HEK293 (cell line): ENCODE measurements at regions not wholly inside any gene's neighbourhood (a gene's known extent, or its start where the extent isn't known, plus 50 kb on each side); places are given as distances from the start of the nearest gene placed in this dataset.

Experiments
- CTCF ChIA-PET: fragments of 350-600 bp; formaldehyde crosslinking; extraction: SDS; loops from one replicate; lab custom pipeline; 2021; ENCODE audit warnings: antibody characterized with exemption; lab: Yijun Ruan, JAX
- POLR2A ChIA-PET: fragments of 300-600 bp; formaldehyde crosslinking; extraction: SDS; loops from one replicate; lab custom pipeline; 2020; ENCODE audit warnings: antibody characterized with exemption, inconsistent platforms; lab: Yijun Ruan, JAX
- H3K27ac ChIP-seq: fragments of 200-500 bp; sonication (Bioruptor generic); 2 replicates; pipeline ENCODE4 v1.5.1; 2014; ENCODE audit warnings: low read depth, low read length, control low read depth, inconsistent platforms; ENCODE audit errors: extremely low read depth
- H3K36me3 ChIP-seq, 2 experiments: fragments of 200-500 bp in 1 of 2; sonication (Bioruptor generic) in 1 of 2; 1 replicate in 1 of 2; 2 replicates in 1 of 2; pipeline ENCODE4 v1.5.1; 2014 to 2017; ENCODE audit warnings: inconsistent platforms in 2 of 2, low read length in 2 of 2; ENCODE audit not compliant: control insufficient read depth in 2 of 2, insufficient read depth in 1 of 2
- H3K4me1 ChIP-seq: fragments of 200-500 bp; sonication (Bioruptor generic); 2 replicates; pipeline ENCODE4 v1.5.1; 2014; ENCODE audit warnings: mild to moderate bottlenecking, low read length, inconsistent platforms; ENCODE audit not compliant: control insufficient read depth, insufficient read depth
- H3K4me3 ChIP-seq: 2 replicates; pipeline ENCODE4 v1.5.1; 2011; ENCODE audit warnings: low read depth, mild to moderate bottlenecking, control low read depth, low read length, moderate library complexity
- H3K9me3 ChIP-seq: fragments of 200-500 bp; sonication (Bioruptor generic); 2 replicates; pipeline ENCODE4 v1.5.1; 2014; ENCODE audit warnings: low read depth, low read length, inconsistent platforms; ENCODE audit not compliant: control insufficient read depth, insufficient read depth
- ATF2 ChIP-seq: fragments of 450-650 bp; formaldehyde crosslinking; IDR thresholded peaks from 2 replicates; pipeline ENCODE4 v1.5.1; 2016; ENCODE audit warnings: missing biosample characterization, missing genetic modification characterization, low read depth
- KLF9 ChIP-seq: fragments of 450-650 bp; formaldehyde crosslinking; IDR thresholded peaks from 2 replicates; pipeline ENCODE4 v1.5.1; 2016; ENCODE audit warnings: missing biosample characterization, missing genetic modification characterization, low read depth
- RBAK ChIP-seq: fragments of 450-650 bp; formaldehyde crosslinking; IDR thresholded peaks from 2 replicates; pipeline ENCODE4 v1.5.1; 2016; ENCODE audit warnings: missing biosample characterization, missing genetic modification characterization
- SCRT2 ChIP-seq: fragments of 450-650 bp; formaldehyde crosslinking; IDR thresholded peaks from 2 replicates; pipeline ENCODE4 v1.5.1; 2016; ENCODE audit warnings: missing biosample characterization, missing genetic modification characterization
- SETDB1 ChIP-seq: IDR thresholded peaks from one replicate; pipeline ENCODE4 v1.6.1; 2017; ENCODE audit warnings: mild to moderate bottlenecking, low read length, moderate library complexity, mixed read lengths; ENCODE audit not compliant: insufficient read length
- SP2 ChIP-seq: fragments of 450-650 bp; formaldehyde crosslinking; IDR thresholded peaks from 2 replicates; pipeline ENCODE4 v1.5.1; 2016; ENCODE audit warnings: missing biosample characterization, missing genetic modification characterization
- TCF7L2 ChIP-seq: IDR thresholded peaks from 2 replicates; pipeline ENCODE4 v1.6.1; 2011; ENCODE audit warnings: low read depth, mild to moderate bottlenecking, inconsistent platforms, low read length, moderate library complexity, borderline replicate concordance
- ZBTB1 ChIP-seq: fragments of 450-650 bp; formaldehyde crosslinking; IDR thresholded peaks from 2 replicates; pipeline ENCODE4 v1.5.1; 2016; ENCODE audit warnings: missing biosample characterization, missing genetic modification characterization
- ZIC2 ChIP-seq: fragments of 450-650 bp; formaldehyde crosslinking; IDR thresholded peaks from 2 replicates; pipeline ENCODE4 v1.5.1; 2016; ENCODE audit warnings: missing biosample characterization, missing genetic modification characterization
- ZNF10 ChIP-seq: fragments of 450-650 bp; formaldehyde crosslinking; IDR thresholded peaks from 2 replicates; pipeline ENCODE4 v1.5.1; 2017; ENCODE audit warnings: missing biosample characterization, missing genetic modification characterization
- ZNF184 ChIP-seq: fragments of 450-650 bp; IDR thresholded peaks from 2 replicates; pipeline ENCODE4 v1.5.1; 2018; ENCODE audit warnings: missing biosample characterization, mild to moderate bottlenecking, missing genetic modification characterization
- ZNF280C ChIP-seq: fragments of 450-650 bp; formaldehyde crosslinking; IDR thresholded peaks from 2 replicates; pipeline ENCODE4 v1.5.1; 2016; ENCODE audit warnings: missing biosample characterization, missing genetic modification characterization
- ZNF302 ChIP-seq: fragments of 450-650 bp; formaldehyde crosslinking; IDR thresholded peaks from 2 replicates; pipeline ENCODE4 v1.5.1; 2016; ENCODE audit warnings: missing biosample characterization, missing genetic modification characterization, low read depth
- ZNF391 ChIP-seq: fragments of 450-650 bp; formaldehyde crosslinking; IDR thresholded peaks from 2 replicates; pipeline ENCODE4 v1.5.1; 2016; ENCODE audit warnings: low read depth, missing biosample characterization, missing genetic modification characterization, borderline replicate concordance
- ZNF433 ChIP-seq: fragments of 450-650 bp; formaldehyde crosslinking; IDR thresholded peaks from 2 replicates; pipeline ENCODE4 v1.5.1; 2016; ENCODE audit warnings: missing biosample characterization, missing genetic modification characterization, low read depth
- ZNF530 ChIP-seq: fragments of 450-650 bp; formaldehyde crosslinking; IDR thresholded peaks from 2 replicates; pipeline ENCODE4 v1.5.1; 2016; ENCODE audit warnings: low read depth, missing biosample characterization, missing genetic modification characterization
- ZNF596 ChIP-seq: fragments of 450-650 bp; IDR thresholded peaks from 2 replicates; pipeline ENCODE4 v1.5.0; 2018; ENCODE audit warnings: missing biosample characterization, mild to moderate bottlenecking, missing genetic modification characterization, moderate library complexity
- ZNF660 ChIP-seq: fragments of 450-650 bp; IDR thresholded peaks from 2 replicates; pipeline ENCODE4 v1.5.1; 2018; ENCODE audit warnings: missing biosample characterization, mild to moderate bottlenecking, missing genetic modification characterization
- ZNF670 ChIP-seq: fragments of 450-650 bp; formaldehyde crosslinking; IDR thresholded peaks from 2 replicates; pipeline ENCODE4 v1.5.1; 2016; ENCODE audit warnings: missing biosample characterization, missing genetic modification characterization, low read depth
- ZNF707 ChIP-seq: fragments of 450-650 bp; formaldehyde crosslinking; IDR thresholded peaks from 2 replicates; pipeline ENCODE4 v1.5.1; 2016; ENCODE audit warnings: missing biosample characterization, missing genetic modification characterization
- ZNF830 ChIP-seq: fragments of 450-650 bp; IDR thresholded peaks from 2 replicates; pipeline ENCODE4 v1.5.0; 2018; ENCODE audit warnings: missing biosample characterization, missing genetic modification characterization, low read depth, mild to moderate bottlenecking, moderate library complexity
- ZNF837 ChIP-seq: fragments of 450-650 bp; formaldehyde crosslinking; IDR thresholded peaks from 2 replicates; pipeline ENCODE4 v1.5.1; 2016; ENCODE audit warnings: missing biosample characterization, missing genetic modification characterization
- ZSCAN23 ChIP-seq: fragments of 450-650 bp; formaldehyde crosslinking; IDR thresholded peaks from 2 replicates; pipeline ENCODE4 v1.5.1; 2016; ENCODE audit warnings: missing biosample characterization, missing genetic modification characterization
- ZXDB ChIP-seq: fragments of 450-650 bp; formaldehyde crosslinking; IDR thresholded peaks from 2 replicates; pipeline ENCODE4 v1.5.1; 2016; ENCODE audit warnings: missing biosample characterization, missing genetic modification characterization
- TF ChIP-seq, protein P1 (sequence below): fragments of 450-650 bp; formaldehyde crosslinking; IDR thresholded peaks from 2 replicates; pipeline ENCODE4 v1.5.1; 2016; ENCODE audit warnings: missing biosample characterization, missing genetic modification characterization
- TF ChIP-seq, protein P2 (sequence below): fragments of 450-650 bp; formaldehyde crosslinking; IDR thresholded peaks from 2 replicates; pipeline ENCODE4 v1.5.1; 2016; ENCODE audit warnings: missing biosample characterization, missing genetic modification characterization
- TF ChIP-seq, protein P3 (sequence below): fragments of 450-650 bp; formaldehyde crosslinking; IDR thresholded peaks from 2 replicates; pipeline ENCODE4 v1.5.1; 2017; ENCODE audit warnings: missing biosample characterization, missing genetic modification characterization

GRCh38 chr6:100182313-100182712 is 188.3 kb upstream of the MCHR2 start:
- TF ChIP-seq KLF9 (tag by site-specific recombination) (no peak), ZNF391 (tag by site-specific recombination) (no peak), ZNF302 (tag by site-specific recombination) (no peak), SETDB1 (no peak), TCF7L2 (no peak), RBAK (tag by site-specific recombination) (no peak), ZNF10 (tag by site-specific recombination) (no peak), ZNF830 (tag by site-specific recombination) (no peak), ZXDB (tag by site-specific recombination) (no peak), ZIC2 (no peak), ZNF433 (tag by site-specific recombination) (no peak), ZNF660 (tag by site-specific recombination) (no peak), ZNF530 (tag by site-specific recombination) (no peak), ZNF837 (tag by site-specific recombination) (no peak), SCRT2 (tag by site-specific recombination) (no peak), ZBTB1 (no peak), SP2 (tag by site-specific recombination) (no peak), ZNF670 (tag by site-specific recombination) (no peak)
- TF ChIP-seq, protein P1, sequence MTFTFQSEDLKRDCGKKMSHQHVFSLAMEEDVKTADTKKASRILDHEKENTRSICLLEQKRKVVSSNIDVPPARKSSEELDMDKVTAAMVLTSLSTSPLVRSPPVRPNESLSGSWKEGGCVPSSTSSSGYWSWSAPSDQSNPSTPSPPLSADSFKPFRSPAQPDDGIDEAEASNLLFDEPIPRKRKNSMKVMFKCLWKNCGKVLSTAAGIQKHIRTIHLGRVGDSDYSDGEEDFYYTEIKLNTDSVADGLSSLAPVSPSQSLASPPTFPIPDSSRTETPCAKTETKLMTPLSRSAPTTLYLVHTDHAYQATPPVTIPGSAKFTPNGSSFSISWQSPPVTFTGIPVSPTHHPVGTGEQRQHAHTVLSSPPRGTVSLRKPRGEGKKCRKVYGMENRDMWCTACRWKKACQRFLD (tag by site-specific recombination) = no peak
- TF ChIP-seq, protein P2, sequence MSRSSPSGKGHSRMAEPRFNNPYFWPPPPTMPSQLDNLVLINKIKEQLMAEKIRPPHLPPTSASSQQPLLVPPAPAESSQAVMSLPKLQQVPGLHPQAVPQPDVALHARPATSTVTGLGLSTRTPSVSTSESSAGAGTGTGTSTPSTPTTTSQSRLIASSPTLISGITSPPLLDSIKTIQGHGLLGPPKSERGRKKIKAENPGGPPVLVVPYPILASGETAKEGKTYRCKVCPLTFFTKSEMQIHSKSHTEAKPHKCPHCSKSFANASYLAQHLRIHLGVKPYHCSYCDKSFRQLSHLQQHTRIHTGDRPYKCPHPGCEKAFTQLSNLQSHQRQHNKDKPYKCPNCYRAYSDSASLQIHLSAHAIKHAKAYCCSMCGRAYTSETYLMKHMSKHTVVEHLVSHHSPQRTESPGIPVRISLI (tag by site-specific recombination) = no peak
- Histone ChIP-seq H3K9me3 (no peaks in the 10 kb centered on the region), H3K27ac (no peak overlapping the region), H3K4me3 (no peak overlapping the region), H3K36me3 (no peaks in the 10 kb centered on the region), H3K4me1 (no peaks in the 10 kb centered on the region)
- ChIA-PET CTCF (interaction anchor here (0.8 kb wide), 1 partner anchor 314 kb away, joined by 3 read pairs; no protein-coding TSS in a partner anchor), POLR2A (no interaction called here)

DNA sequence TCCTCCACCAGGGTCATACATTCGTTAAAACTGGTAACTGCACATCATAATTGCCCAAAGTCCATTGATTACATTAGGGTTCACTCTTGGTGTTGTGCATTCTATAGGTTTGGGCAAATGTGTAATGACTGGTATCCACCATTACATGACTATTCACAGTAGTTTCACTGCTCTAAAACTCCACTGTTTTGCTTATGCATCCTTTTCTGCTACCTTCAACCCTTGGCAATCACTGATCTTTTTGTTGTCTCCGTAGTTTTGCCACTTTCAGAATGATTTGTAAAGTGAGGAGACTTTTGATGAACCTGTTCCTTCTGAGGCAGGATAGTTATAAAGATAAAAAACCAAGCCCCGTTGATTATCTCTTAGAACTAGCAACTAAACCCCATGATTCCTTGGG is 187.3 kb upstream of the MCHR2 start:
- ChIA-PET CTCF (no interaction called here), POLR2A (no interaction called here)
- Histone ChIP-seq H3K27ac (no peak overlapping the region), H3K9me3 (no peaks in the 10 kb centered on the region), H3K4me1 (no peaks in the 10 kb centered on the region), H3K4me3 (no peak overlapping the region), H3K36me3 (no peaks in the 10 kb centered on the region)
- TF ChIP-seq ZNF184 (tag by site-specific recombination) (no peak), ZNF707 (tag by site-specific recombination) (no peak), ZNF280C (tag by site-specific recombination) (no peak), ATF2 (tag by site-specific recombination) (no peak), ZNF433 (tag by site-specific recombination) (no peak), ZNF596 (tag by site-specific recombination) (no peak), ZSCAN23 (tag by site-specific recombination) (no peak)
- TF ChIP-seq, protein P3, sequence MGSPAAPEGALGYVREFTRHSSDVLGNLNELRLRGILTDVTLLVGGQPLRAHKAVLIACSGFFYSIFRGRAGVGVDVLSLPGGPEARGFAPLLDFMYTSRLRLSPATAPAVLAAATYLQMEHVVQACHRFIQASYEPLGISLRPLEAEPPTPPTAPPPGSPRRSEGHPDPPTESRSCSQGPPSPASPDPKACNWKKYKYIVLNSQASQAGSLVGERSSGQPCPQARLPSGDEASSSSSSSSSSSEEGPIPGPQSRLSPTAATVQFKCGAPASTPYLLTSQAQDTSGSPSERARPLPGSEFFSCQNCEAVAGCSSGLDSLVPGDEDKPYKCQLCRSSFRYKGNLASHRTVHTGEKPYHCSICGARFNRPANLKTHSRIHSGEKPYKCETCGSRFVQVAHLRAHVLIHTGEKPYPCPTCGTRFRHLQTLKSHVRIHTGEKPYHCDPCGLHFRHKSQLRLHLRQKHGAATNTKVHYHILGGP (tag by site-specific recombination) = no peak
